ENCODE measurements at regions not wholly inside any gene's neighbourhood (a gene's known extent, or its start where the extent isn't known, plus 50 kb on each side); places are given as distances from the start of the nearest gene placed in this dataset.

GRCh38 chr12:124463341-124463921 is 104.0 kb downstream of the NCOR2 start:
- H3K4me1 Mint-ChIP-seq (ENCODE audit: unreplicated experiment): peaks cover 31% of the 10 kb centered on the region
- DNase-seq (ENCODE audit: extremely low spot score, unreplicated experiment): no peak
- no peaks in the 10 kb centered on the region for H3K27me3 Mint-ChIP-seq
- H3K9me3 Mint-ChIP-seq: no peaks in the 10 kb centered on the region
- H3K36me3 Mint-ChIP-seq: peaks cover 43% of the 10 kb centered on the region
- no peak for TF ChIP-seq CTCF (conservative IDR thresholded peaks at IDR 0.05)
- no peak overlapping the region for H3K4me3 Mint-ChIP-seq
- peak overlapping the region; percentile 50 for H3K27ac Mint-ChIP-seq

- DNase-seq (ENCODE audit: extremely low spot score, unreplicated experiment): no peak
- Mint-ChIP-seq H3K27ac (peak overlapping the region; percentile 50), H3K9me3 (no peaks in the 10 kb centered on the region), H3K27me3 (no peaks in the 10 kb centered on the region), H3K36me3 (peaks cover 43% of the 10 kb centered on the region), H3K4me3 (no peak overlapping the region), H3K4me1 (ENCODE audit: unreplicated experiment) (peaks cover 31% of the 10 kb centered on the region)
- no peak for TF ChIP-seq CTCF (conservative IDR thresholded peaks at IDR 0.05)
Observed at GRCh38 chr12:124462750-124463149, 104.7 kb downstream of the NCOR2 start.

- Mint-ChIP-seq H3K27ac (no peak overlapping the region), H3K27me3 (no peaks in the 10 kb centered on the region), H3K4me3 (no peak overlapping the region), H3K36me3 (peaks cover 43% of the 10 kb centered on the region), H3K9me3 (no peaks in the 10 kb centered on the region), H3K4me1 (ENCODE audit: unreplicated experiment) (peaks cover 31% of the 10 kb centered on the region)
- no peak for TF ChIP-seq CTCF (conservative IDR thresholded peaks at IDR 0.05)
- no peak for DNase-seq (ENCODE audit: extremely low spot score, unreplicated experiment)
Observed at GRCh38 chr12:124461851-124462623, 105.4 kb downstream of the NCOR2 start.

- Mint-ChIP-seq H3K27me3 (no peaks in the 10 kb centered on the region), H3K4me1 (ENCODE audit: unreplicated experiment) (peaks cover 31% of the 10 kb centered on the region), H3K36me3 (peaks cover 39% of the 10 kb centered on the region), H3K4me3 (no peak overlapping the region), H3K27ac (peak overlapping the region; percentile 43), H3K9me3 (no peaks in the 10 kb centered on the region)
- DNase-seq (ENCODE audit: extremely low spot score, unreplicated experiment): no peak
- TF ChIP-seq CTCF (conservative IDR thresholded peaks at IDR 0.05): no peak
Observed at GRCh38 chr12:124461241-124461673, 106.2 kb downstream of the NCOR2 start.

GRCh38 chr12:124460771-124461170 is 106.6 kb downstream of the NCOR2 start:
- H3K9me3 Mint-ChIP-seq: no peaks in the 10 kb centered on the region
- DNase-seq (ENCODE audit: extremely low spot score, unreplicated experiment): no peak
- H3K4me1 Mint-ChIP-seq (ENCODE audit: unreplicated experiment): peaks cover 31% of the 10 kb centered on the region
- H3K27me3 Mint-ChIP-seq: no peaks in the 10 kb centered on the region
- no peak overlapping the region for H3K4me3 Mint-ChIP-seq
- peak overlapping the region; percentile 43 for H3K27ac Mint-ChIP-seq
- no peak for TF ChIP-seq CTCF (conservative IDR thresholded peaks at IDR 0.05)
- peaks cover 38% of the 10 kb centered on the region for H3K36me3 Mint-ChIP-seq
